ENCODE measurements at regions not wholly inside any gene's neighbourhood (a gene's known extent, or its start where the extent isn't known, plus 50 kb on each side); places are given as distances from the start of the nearest gene placed in this dataset.

- TF ChIP-seq CUX1 (IDR thresholded peaks at IDR 0.05; ENCODE audit: insufficient replicate concordance, low read depth, low read length) (no peak), NFYA (IDR thresholded peaks at IDR 0.05; ENCODE audit: borderline replicate concordance, low read depth, low read length) (no peak), ZNF622 (IDR thresholded peaks at IDR 0.05) (no peak), SUPT20H (IDR thresholded peaks at IDR 0.05; ENCODE audit: borderline replicate concordance, control insufficient read depth, low read depth, low read length) (no peak), RCOR1 (conservative IDR thresholded peaks at IDR 0.05; ENCODE audit: low read depth, low read length) (no peak), RAD51 (IDR thresholded peaks at IDR 0.05) (no peak), SPI1 (IDR thresholded peaks at IDR 0.05; ENCODE audit: borderline replicate concordance, insufficient read depth, low read depth, low read length) (no peak), ZBTB11 (CRISPR knock-in tag; IDR thresholded peaks at IDR 0.05) (no peak)
These were observed 92.9 kb upstream of the LPAR1 start (continued) for GRCh38 chr9:111131211-111131610.

Data from GM12878 (cell line).